K562 (cell line): ENCODE measurements at regions not wholly inside any gene's neighbourhood (a gene's known extent, or its start where the extent isn't known, plus 50 kb on each side); places are given as distances from the start of the nearest gene placed in this dataset.
"Not testable (repeated sequence)": the region's sequence is repeated elsewhere in the genome, so short reads cannot be mapped to it uniquely, and the experiment has no call there.

ENCODE experiments used
- ATAC-seq: fragments of 200-7000 bp; cut with Tn5 transposase; 3 replicates; pipeline ENCODE4 v1.9.1; 2020; ENCODE audit warnings: moderate library complexity
- BruUV-seq: library from RNA; stranded (reverse); fragments of 400-500 nt; replicated peaks from 2 replicates; lab custom pipeline; 2021; lab: Mats Ljungman, UMichigan
- CTCF ChIA-PET: fragments of 300-600 bp; formaldehyde crosslinking; extraction: SDS; loops from one replicate; lab custom pipeline; 2021; ENCODE audit warnings: low intra/inter-chr PET ratio; lab: Yijun Ruan, JAX
- POLR2A ChIA-PET: fragments of 300-600, 350-650 bp; sonication (Branson Sonifier 250); formaldehyde crosslinking; extraction: SDS; loops from one replicate; lab custom pipeline; 2021; ENCODE audit warnings: antibody characterized with exemption, inconsistent platforms; lab: Yijun Ruan, JAX
- DNase-seq, 4 experiments: peaks; one replicate each; pipeline versions ENCODE4 v3.0.0 to v3.0.0-alpha.2; 2011 to 2018; ENCODE audit warnings: low spot score in 3 of 4, mixed read lengths in 3 of 4; ENCODE audit errors: extremely low read depth in 1 of 4
- FAIRE-seq: peaks from 2 replicates; lab custom pipeline; 2011; peaks lifted over from hg19 to GRCh38; lab: Jason Lieb, UNC
- H2AFZ ChIP-seq: 2 replicates; pipeline ENCODE4 v1.6.0; 2011; ENCODE audit warnings: low read depth, low read length, control low read depth, inconsistent platforms
- H3K27ac ChIP-seq: fragments of 200-600 bp; 3 replicates; pipeline ENCODE4 v1.8.0; 2011; ENCODE audit warnings: low read depth, mild to moderate bottlenecking, control low read depth, inconsistent platforms, low read length, moderate library complexity, mixed read lengths; ENCODE audit errors: extremely low read depth
- H3K27me3 ChIP-seq, 2 experiments: fragments of 300-600 bp in 1 of 2; 2 replicates in 1 of 2; 3 replicates in 1 of 2; pipeline versions ENCODE4 v1.6.0 to v1.8.0; 2011; ENCODE audit warnings: inconsistent platforms in 2 of 2, low read length in 2 of 2, mild to moderate bottlenecking in 1 of 2, mixed read lengths in 1 of 2, moderate library complexity in 1 of 2; ENCODE audit not compliant: control insufficient read depth in 2 of 2, insufficient read depth in 2 of 2
- H3K36me3 ChIP-seq: fragments of 300-600 bp; 3 replicates; pipeline ENCODE4 v1.8.0; 2011; ENCODE audit warnings: mild to moderate bottlenecking, low read length, inconsistent platforms; ENCODE audit not compliant: control insufficient read depth, insufficient read depth
- H3K4me1 ChIP-seq, 2 experiments: fragments of 200-600 bp in 1 of 2; replicated peaks in 1 of 2; 2 replicates in 1 of 2; 3 replicates in 1 of 2; pipeline versions ENCODE4 v1.5.1 to v1.8.0; 2011; ENCODE audit warnings: inconsistent platforms in 2 of 2, low read length in 2 of 2, mild to moderate bottlenecking in 1 of 2, mixed read lengths in 1 of 2, moderate library complexity in 1 of 2; ENCODE audit not compliant: control insufficient read depth in 2 of 2, insufficient read depth in 2 of 2
- H3K4me2 ChIP-seq: 2 replicates; pipeline ENCODE4 v1.6.1; 2011; ENCODE audit warnings: low read length, control low read depth, inconsistent platforms, mixed read lengths; ENCODE audit not compliant: insufficient read depth
- H3K4me3 ChIP-seq: fragments of 200-600 bp; sonication (generic), shearing (Covaris generic); 2 replicates; pipeline ENCODE4 v1.5.1; 2016; ENCODE audit warnings: control low read depth, inconsistent platforms
- H3K79me2 ChIP-seq: fragments of 200-600 bp; 3 replicates; pipeline ENCODE4 v1.8.0; 2011; ENCODE audit warnings: low read length, inconsistent platforms; ENCODE audit not compliant: control insufficient read depth, insufficient read depth
- H3K9ac ChIP-seq, 2 experiments: 2 replicates each; pipeline versions ENCODE4 v1.6.0 to v1.6.1; 2011; ENCODE audit warnings: low read depth in 2 of 2, low read length in 2 of 2, control low read depth in 1 of 2, inconsistent platforms in 1 of 2, mild to moderate bottlenecking in 1 of 2, mixed read lengths in 1 of 2; ENCODE audit not compliant: insufficient read depth in 1 of 2
- H3K9me1 ChIP-seq: one replicate; pipeline ENCODE4 v1.6.0; 2011; ENCODE audit warnings: inconsistent platforms, mild to moderate bottlenecking, low read length, moderate library complexity; ENCODE audit not compliant: control insufficient read depth, insufficient read depth
- H3K9me3 ChIP-seq: replicated peaks from 2 replicates; pipeline ENCODE4 v1.5.1; 2011; ENCODE audit warnings: low read depth, low read length, inconsistent platforms; ENCODE audit not compliant: control insufficient read depth, insufficient read depth
- H4K20me1 ChIP-seq: replicated peaks from 2 replicates; pipeline ENCODE4 v1.6.1; 2011; ENCODE audit warnings: low read length, inconsistent platforms, mixed read lengths; ENCODE audit not compliant: control insufficient read depth, insufficient read depth
- C11orf30 ChIP-seq: fragments of 450-650 bp; IDR thresholded peaks from 2 replicates; pipeline ENCODE4 v1.6.1; 2016; ENCODE audit warnings: low read depth, mild to moderate bottlenecking
- CHD2 ChIP-seq: IDR thresholded peaks from 2 replicates; pipeline ENCODE4 v1.6.1; 2011; ENCODE audit warnings: low read depth, low read length
- EP300 ChIP-seq: IDR thresholded peaks from 2 replicates; pipeline ENCODE4 v1.6.1; 2012; ENCODE audit warnings: low read length, improper control_type of control experiment
- FIP1L1 ChIP-seq: fragments of 200-400 bp; formaldehyde crosslinking; IDR thresholded peaks from 2 replicates; pipeline ENCODE4 v1.6.1; 2018; ENCODE audit warnings: mild to moderate bottlenecking, low read depth, low read length; ENCODE audit not compliant: poor library complexity, severe bottlenecking
- FOXA1 ChIP-seq: fragments of 450-650 bp; IDR thresholded peaks from 2 replicates; pipeline ENCODE4 v1.6.1; 2016; ENCODE audit warnings: mild to moderate bottlenecking, borderline replicate concordance
- KLF16 ChIP-seq: IDR thresholded peaks from 2 replicates; pipeline ENCODE4 v1.6.1; 2016; ENCODE audit warnings: antibody characterized with exemption
- LCOR ChIP-seq: sonication (generic); formaldehyde crosslinking; IDR thresholded peaks from 2 replicates; pipeline ENCODE4 v1.8.0; 2022; ENCODE audit warnings: mild to moderate bottlenecking, missing genetic modification reagents
- PTRF ChIP-seq: fragments of 450-650 bp; IDR thresholded peaks from 2 replicates; pipeline ENCODE4 v1.6.1; 2016; ENCODE audit warnings: mild to moderate bottlenecking, missing genetic modification characterization, missing compliant biosample characterization
- RBBP5 ChIP-seq: fragments of 200-600 bp; sonication (generic); IDR thresholded peaks from 2 replicates; pipeline ENCODE4 v1.6.1; 2012; ENCODE audit warnings: borderline replicate concordance, mild to moderate bottlenecking, low read length, control low read depth, inconsistent platforms; ENCODE audit not compliant: insufficient read depth, poor library complexity, severe bottlenecking
- RUNX1 ChIP-seq: sonication (generic); IDR thresholded peaks from 2 replicates; pipeline ENCODE4 v1.6.1; 2016; ENCODE audit warnings: antibody characterized with exemption, low read depth
- SP1 ChIP-seq: sonication (generic); formaldehyde crosslinking; IDR thresholded peaks from 2 replicates; pipeline ENCODE4 v1.8.1; 2022; ENCODE audit warnings: mild to moderate bottlenecking, missing genetic modification reagents
- SP2 ChIP-seq: IDR thresholded peaks from 2 replicates; pipeline ENCODE4 v1.6.1; 2011; ENCODE audit warnings: mild to moderate bottlenecking, low read depth, low read length, moderate library complexity; ENCODE audit not compliant: poor library complexity, severe bottlenecking; ENCODE audit errors: extremely low read depth
- TBL1XR1 ChIP-seq, 2 experiments: IDR thresholded peaks; 2 replicates each; pipeline ENCODE4 v1.6.1; 2012; ENCODE audit warnings: improper control_type of control experiment in 2 of 2, low read length in 2 of 2, mild to moderate bottlenecking in 1 of 2
- TCF15 ChIP-seq: fragments of 250-450 bp; sonication (Bioruptor Pico); IDR thresholded peaks from 2 replicates; pipeline ENCODE4 v1.8.0; 2022; ENCODE audit warnings: moderate library complexity, mild to moderate bottlenecking, inconsistent platforms
- ZNF23 ChIP-seq: fragments of 250-450 bp; sonication (Bioruptor Pico); IDR thresholded peaks from 2 replicates; pipeline ENCODE4 v1.4.0; 2020; ENCODE audit warnings: mild to moderate bottlenecking
- ZNF316 ChIP-seq: fragments of 450-650 bp; IDR thresholded peaks from 2 replicates; pipeline ENCODE4 v1.6.1; 2016
- ZNF449 ChIP-seq: fragments of 250-450 bp; sonication (Bioruptor Pico); IDR thresholded peaks from 2 replicates; pipeline ENCODE4 v1.8.0; 2022; ENCODE audit warnings: moderate library complexity, mild to moderate bottlenecking, inconsistent platforms
- ZNF57 ChIP-seq: fragments of 450-650 bp; formaldehyde crosslinking; IDR thresholded peaks from 2 replicates; pipeline ENCODE4 v1.4.0; 2020; ENCODE audit warnings: mild to moderate bottlenecking, moderate library complexity
- WGBS: fragments of 100-300 bp; shearing (Covaris generic); methylation state at CpG from one replicate; pipeline ENCODE4 v1.1.6; 2016; ENCODE audit warnings: low coverage, mixed read lengths; ENCODE audit not compliant: insufficient coverage; ENCODE audit errors: missing lambda C conversion rate; 5-methylcytosine and 5-hydroxymethylcytosine counted together
- in situ Hi-C: fragments of 300-500 bp; cut with MboI; formaldehyde crosslinking; loops from 4 replicates; pipeline ENCODE4 v1.15.0; 2018; ENCODE audit warnings: inconsistent platforms, mixed read lengths
- intact Hi-C: fragments of 100-400 bp; cut with micrococcal nuclease; formaldehyde crosslinking; loops from 2 replicates; pipeline ENCODE4 v1.14.2; 2022

GRCh38 chr6:8855411-8855810, 420.1 kb upstream of the SLC35B3 start (continued):
- TF ChIP-seq RBBP5 (no peak), C11orf30 (no peak), LCOR (no peak)
- TF ChIP-seq, all 486 proteins: peak for 0

- intact Hi-C loops: no loop called here
- no peak overlapping the region for H3K4me2 ChIP-seq
- TF ChIP-seq ZNF57 (CRISPR knock-in tag): no peak
- no peak for TF ChIP-seq FIP1L1
- TF ChIP-seq SP2: no peak
- no peak for TF ChIP-seq ZNF23 (CRISPR knock-in tag)
- TF ChIP-seq PTRF (tag): no peak
- no peak for TF ChIP-seq TBL1XR1 (IDR thresholded peaks at IDR 0.05; ENCODE audit: low read length in 2 of 2)
- TF ChIP-seq ZNF316: no peak
- no peak for TF ChIP-seq RUNX1
- no peak for TF ChIP-seq FOXA1
- no peak for TF ChIP-seq KLF16
- TF ChIP-seq SP1 (CRISPR knock-in tag): no peak
- TF ChIP-seq ZNF449: no peak
- no peak for TF ChIP-seq EP300
- TF ChIP-seq TCF15: no peak
- TF ChIP-seq CHD2: no peak
- TF ChIP-seq, all 486 proteins: peak for 0
- H3K9me1 ChIP-seq: no peaks in the 10 kb centered on the region
- H2AFZ ChIP-seq: no peak overlapping the region
- no peaks in the 10 kb centered on the region for H3K4me1 ChIP-seq
- H3K9me3 ChIP-seq: no peaks in the 10 kb centered on the region; the same call in 1 of the 2 replicates
- H3K27me3 ChIP-seq: no peaks in the 10 kb centered on the region
- 2% methylated on average over 3 of the region's 3 CpGs for WGBS
- no peak overlapping the region for H3K4me3 ChIP-seq
- FAIRE-seq: no peak
- no peaks in the 10 kb centered on the region for H4K20me1 ChIP-seq
- ATAC-seq: no peak
- BruUV-seq: no TSS peak
- no peaks in the 10 kb centered on the region for H3K36me3 ChIP-seq
- no peaks in the 10 kb centered on the region for H3K79me2 ChIP-seq
- DNase-seq: no peak
- ChIA-PET POLR2A (no interaction called here), CTCF (no interaction called here)
- in situ Hi-C loops: no loop called here
- H3K27ac ChIP-seq: no peak overlapping the region
- H3K9ac ChIP-seq: no peak overlapping the region
Observed at GRCh38 chr6:8852332-8852731, 417.0 kb upstream of the SLC35B3 start.

GRCh38 chr6:8846680-8847079, 411.3 kb upstream of the SLC35B3 start:
- CTCF ChIA-PET, in situ Hi-C loops, H3K79me2 ChIP-seq, intact Hi-C loops, H3K27ac ChIP-seq, ATAC-seq, DNase-seq, H3K9ac ChIP-seq, H3K27me3 ChIP-seq, H2AFZ ChIP-seq, H3K4me1 ChIP-seq, FAIRE-seq, BruUV-seq, H3K36me3 ChIP-seq, H3K4me2 ChIP-seq, POLR2A ChIA-PET, H3K9me1 ChIP-seq, H3K9me3 ChIP-seq, H3K4me3 ChIP-seq, H4K20me1 ChIP-seq: not testable (repeated sequence)
- 0% methylated on average over 6 of the region's 6 CpGs for WGBS
